ENCODE measurements at regions not wholly inside any gene's neighbourhood (a gene's known extent, or its start where the extent isn't known, plus 50 kb on each side); places are given as distances from the start of the nearest gene placed in this dataset.

DNA sequence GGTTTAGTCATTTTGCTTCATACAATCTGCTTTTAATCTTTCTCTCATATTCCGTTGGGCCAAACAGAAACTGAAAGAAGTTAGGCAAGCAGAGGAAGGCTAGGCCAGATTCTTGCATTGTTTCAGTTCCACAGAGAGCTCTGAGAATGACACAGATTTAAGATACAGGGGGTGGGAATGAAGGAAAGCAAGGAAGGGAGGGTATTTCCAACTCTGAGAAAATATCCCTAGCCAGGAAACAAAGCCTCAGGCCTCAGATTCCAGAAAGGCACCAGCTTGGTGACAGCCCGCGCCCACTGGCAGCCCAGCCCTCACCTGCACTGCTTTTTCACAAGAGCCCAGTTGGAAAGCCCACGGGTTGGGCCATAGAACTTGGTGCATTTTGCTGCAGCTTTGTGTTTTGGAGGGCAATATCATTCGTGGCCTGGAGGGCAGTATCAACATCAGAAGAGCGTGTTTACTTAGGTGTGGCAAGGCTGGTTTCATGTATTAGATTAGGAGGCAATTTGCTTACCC lies 63.5 kb downstream of the ENC1 start:
- no peak for FAIRE-seq
- DNase-seq (ENCODE audit: insufficient read length, low spot score), result peak; percentile 36

DNA sequence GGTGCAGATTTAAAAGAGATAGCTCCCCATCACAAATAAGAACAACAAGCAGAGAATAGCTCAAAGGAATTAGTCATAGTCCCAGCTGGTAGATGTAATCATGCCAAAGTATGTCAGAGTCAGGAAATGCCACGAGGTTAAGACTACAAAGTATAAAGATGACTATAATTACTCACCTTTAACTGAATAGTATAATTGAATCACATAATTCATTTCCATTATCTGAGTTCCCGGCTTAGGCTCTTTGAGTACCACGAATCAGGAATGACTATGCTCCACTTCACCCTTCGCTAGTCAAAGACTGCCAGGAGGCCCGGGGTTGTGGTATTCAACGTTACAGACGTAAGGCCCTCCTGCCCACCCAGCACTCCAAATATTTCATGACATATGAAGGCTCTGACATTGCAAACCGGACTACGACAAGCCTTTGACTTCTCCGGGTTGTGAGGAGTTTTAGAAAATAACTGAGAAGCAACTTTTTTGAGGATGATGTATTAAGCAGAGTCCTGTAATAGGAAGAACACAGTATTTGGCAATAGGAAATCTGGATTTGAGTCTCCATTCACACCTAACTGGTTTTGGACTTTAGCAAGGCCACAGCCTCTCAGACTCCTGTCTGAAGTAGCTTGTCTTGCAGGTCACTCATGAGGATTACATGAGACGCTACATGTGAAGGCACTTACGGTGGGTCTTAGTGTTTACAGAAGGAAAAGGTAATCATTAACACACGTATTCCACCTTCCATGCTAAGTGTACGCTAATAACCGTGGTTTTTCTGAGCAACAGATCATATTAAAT lies 64.6 kb downstream of the ENC1 start:
- DNase-seq (ENCODE audit: insufficient read length, low spot score) (peak; percentile 70), FAIRE-seq (no peak)

DNA sequence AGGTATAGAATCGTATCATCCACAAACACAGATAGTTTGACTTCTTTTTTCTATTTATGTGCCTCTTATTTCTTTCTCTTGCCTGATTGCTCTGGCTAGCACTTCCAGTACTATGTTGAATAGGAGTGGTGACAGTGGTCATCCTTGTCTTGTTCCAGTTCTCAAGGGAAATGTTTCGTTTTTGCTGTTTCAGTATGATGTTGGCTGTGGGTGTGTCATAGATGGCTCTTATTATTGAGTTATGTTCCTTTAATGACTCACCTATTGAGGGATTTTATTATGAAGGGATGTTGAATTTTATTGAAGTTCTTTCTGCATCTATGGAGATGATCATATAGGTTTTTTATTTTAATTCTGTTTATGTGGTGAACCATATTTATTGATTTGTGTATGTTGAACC lies 70.3 kb downstream of the ENC1 start:
- DNase-seq (ENCODE audit: insufficient read length, low spot score) (no peak), FAIRE-seq (no peak)

DNA sequence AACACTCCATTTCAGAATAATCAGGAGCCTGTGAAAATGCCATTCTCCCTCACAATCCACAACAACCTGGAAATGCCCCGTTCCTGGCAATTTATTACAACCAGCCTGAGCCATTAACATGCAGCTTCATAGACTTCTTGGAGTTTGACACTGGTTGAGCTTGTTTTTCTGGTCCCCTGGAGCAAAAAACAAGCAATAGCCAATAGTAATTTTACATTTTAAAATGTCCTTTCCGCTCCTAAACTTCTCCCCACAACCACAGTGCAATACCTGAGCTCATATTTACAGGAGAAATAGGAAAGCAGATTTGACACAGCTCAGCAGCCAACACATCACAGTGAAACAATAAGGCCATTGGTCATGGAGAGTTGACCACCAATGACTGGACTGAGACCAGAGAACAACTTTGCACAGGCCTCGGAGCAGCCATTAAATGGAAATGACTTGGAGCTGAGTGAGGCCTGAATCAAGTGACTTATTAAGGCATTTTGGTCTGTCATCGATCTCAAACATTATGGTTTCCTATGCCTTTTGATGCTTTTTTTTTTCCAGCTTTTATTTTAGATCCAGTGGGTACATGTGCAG lies 73.0 kb downstream of the ENC1 start:
- FAIRE-seq, result no peak

DNA sequence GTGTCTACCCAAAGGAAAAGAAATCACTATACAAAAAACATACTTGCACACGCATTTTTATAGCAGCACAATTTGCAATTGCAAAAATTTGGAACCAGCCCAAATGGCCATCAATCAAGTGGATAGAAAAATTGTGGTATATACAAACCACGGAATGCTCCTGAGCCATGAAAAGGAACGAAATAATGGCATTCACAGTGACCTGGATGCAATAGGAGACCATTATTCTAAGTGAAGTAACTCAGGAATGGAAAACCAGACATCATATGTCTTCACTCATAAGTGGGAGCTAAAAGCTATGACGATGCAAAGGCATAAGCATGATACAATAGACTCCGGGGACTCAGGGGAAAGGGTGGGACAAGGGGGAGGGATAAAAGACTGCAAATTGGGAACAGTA lies 78.4 kb downstream of the ENC1 start:
- DNase-seq (ENCODE audit: insufficient read length, low spot score), result no peak
- no peak for FAIRE-seq

More for the DNA sequence above, 73.0 kb downstream of the ENC1 start:
- DNase-seq (ENCODE audit: insufficient read length, low spot score), result no peak

DNA sequence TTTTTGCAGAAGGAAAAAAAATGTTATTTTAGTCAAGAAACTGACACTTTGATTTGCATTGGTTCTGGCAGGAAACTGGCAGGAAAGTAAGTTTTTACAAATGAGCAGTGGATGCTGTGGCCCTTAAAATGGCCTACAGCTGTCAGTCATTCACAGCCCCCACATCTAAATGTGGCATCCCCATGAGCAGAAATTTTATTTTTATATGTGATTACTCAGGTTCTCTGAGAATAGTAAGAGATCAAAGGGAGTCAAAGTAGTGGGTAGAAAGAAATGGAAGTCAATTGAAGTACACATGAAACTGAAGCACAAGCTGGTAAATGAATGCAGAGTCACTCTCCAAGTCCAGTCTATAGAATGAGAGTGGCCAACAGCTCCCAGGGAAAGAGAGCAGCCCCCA lies 80.3 kb downstream of the ENC1 start:
- DNase-seq (ENCODE audit: insufficient read length, low spot score), result no peak
- no peak for FAIRE-seq

DNA sequence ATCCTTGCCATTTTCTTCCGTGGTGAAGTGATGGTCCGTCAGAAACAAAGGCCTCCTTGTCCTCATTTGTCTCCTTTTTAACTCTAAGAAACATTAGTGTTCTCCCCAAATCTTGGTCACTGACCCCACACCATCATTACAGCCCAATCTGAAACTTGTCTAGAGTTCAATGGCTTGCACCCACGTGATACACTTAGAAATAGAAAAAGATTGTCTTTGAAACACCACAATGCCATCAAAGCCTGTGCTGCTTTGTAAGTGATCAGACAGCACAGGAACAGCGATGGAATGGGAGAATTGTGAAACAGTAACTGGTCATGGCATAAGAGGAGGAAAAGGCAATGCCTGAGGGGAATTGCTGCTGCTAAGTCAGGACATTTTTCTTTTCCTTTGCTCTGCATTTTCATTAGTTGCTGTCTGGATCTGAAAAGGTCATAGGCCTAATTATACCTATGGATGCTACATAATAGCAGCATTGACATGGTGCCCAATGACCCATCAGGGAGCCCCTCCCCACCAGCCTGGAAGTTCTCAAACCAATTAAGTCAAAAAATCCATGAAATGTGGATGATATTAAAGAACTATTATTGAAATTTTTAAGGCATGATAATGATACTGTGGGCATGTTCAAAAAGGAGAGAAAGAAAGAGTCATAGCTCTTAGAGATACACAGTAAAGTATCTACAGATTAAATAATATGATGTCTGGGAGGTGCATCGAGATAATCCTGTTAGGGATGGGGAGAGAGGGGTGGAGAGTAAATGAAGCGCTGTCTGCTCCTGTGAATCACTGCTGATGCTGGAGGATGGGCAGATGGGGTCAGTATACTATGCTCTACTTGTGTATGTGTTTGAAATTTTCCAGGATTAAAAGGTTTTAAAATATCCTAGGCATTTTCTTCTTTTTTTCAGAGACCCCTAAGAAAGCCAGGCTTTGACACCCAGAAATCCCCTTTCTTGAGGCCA lies 83.6 kb downstream of the ENC1 start:
- DNase-seq (ENCODE audit: insufficient read length, low spot score) (no peak), FAIRE-seq (peak; percentile 82)

DNA sequence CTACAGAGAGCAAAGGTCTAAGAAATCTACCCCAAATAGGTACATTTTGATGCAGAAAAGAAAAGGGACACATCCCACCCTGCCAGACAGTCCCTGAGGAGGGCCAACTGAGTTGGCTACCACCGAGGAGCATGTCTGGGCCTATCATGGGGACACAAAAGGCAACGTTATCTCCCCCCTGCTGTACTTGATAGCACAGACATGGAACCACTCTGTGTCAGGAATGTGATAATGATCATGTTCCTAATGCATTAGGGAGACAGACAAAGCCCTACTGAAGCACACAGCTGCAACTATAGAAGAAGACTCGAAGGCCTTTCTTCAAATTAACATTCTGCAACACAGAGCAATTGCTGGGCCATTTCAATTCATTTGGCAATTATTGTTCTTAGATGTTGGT lies 84.5 kb downstream of the ENC1 start:
- FAIRE-seq (no peak), DNase-seq (ENCODE audit: insufficient read length, low spot score) (no peak)

DNA sequence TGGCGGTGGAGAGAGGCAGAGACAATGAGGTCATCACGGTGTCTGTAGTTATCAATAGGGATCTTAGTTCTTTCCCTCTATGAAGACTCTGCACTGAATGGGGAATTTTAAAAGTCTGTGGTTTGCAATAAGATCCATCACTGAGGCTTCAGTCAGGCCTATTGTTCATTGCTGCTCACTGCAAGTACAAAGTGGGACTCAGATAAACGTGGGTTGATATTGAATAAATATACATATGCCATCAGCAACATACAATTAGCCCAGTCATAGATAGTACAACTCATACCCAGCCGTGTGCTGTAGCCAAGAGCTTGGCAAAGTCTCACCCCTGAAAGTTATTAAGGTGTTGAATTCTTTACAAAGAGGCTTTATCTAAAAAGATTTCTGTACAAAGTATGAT lies 88.4 kb downstream of the ENC1 start:
- DNase-seq (ENCODE audit: insufficient read length, low spot score), result no peak

DNA sequence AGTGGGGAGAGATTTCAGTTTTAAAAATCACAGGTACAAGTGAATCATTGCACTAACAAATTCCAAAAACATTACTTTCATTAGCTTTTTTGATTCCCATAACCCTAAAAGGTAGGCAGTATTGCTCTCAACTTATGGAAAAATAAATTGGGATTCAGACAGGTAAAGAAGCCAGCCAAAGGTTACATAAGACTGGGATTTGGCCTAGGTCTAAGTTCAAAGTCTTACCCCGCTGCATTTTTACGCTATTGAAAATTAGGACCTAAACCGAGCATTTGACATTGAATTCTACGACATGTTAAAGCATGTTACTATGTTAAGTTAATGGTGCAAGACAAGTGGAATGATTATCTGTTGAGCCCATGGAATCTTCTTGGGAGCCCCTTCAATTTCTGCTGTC lies 89.6 kb downstream of the ENC1 start:
- no peak for FAIRE-seq
- no peak for DNase-seq (ENCODE audit: insufficient read length, low spot score)

More for the DNA sequence above, 88.4 kb downstream of the ENC1 start:
- FAIRE-seq, result no peak

DNA sequence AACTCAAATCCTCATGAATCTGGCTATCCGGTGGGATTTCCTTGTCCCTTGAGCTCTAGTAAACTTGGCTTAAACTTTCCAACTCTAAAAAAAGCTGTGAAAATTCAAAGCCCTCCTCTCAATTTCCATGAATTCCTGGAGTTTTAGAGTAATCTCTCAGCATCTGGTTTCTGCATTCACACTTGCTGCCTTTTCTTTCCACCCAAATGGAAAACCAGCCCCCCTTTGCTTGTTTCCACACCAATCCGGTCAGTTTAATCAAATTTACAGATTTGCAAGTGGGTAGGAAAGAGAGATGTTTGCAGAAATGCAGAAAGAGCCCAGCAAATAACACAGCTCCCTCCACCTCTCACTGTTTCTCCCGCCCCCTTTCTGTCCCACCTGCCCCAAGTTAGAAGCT lies 91.1 kb downstream of the ENC1 start:
- DNase-seq (ENCODE audit: insufficient read length, low spot score) (no peak), FAIRE-seq (no peak)

DNA sequence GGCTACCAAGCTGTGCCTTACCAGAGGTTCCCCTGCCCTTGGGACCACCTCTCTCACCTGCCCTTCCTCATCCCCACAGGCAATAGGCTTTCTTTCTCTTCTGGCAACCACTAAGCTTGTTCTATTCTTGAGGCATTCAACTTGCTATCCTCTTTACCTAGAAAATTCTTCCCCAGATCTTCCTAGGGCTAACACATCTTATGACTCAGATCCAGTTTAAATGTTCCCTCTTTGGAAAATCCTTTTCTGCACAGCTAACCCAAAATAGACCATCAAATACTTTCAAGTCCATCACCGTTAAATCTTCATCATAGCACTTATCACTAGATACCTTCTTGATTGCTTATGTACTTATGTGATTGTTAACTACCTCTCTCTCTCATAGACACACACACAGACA lies 93.7 kb downstream of the ENC1 start:
- DNase-seq (ENCODE audit: insufficient read length, low spot score), result no peak
- no peak for FAIRE-seq

DNA sequence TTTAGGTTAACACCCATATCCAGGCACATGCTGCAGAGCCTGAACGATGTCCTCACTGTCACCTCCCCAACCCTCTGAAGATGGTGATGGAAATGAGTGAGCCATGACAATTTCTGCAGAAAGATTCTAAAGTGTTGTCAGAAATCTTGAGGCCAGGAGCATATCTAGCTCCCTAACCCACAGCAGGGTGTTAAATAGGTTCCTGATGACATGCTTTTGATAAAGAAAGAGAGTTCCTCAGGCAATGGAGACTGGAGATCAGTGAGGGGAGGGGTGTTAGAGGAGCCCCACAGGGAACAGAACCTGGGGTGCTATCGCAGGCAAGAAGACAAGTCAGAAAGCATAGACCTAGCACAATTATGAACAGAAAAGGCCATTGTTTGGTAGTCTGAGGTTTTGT lies 95.7 kb downstream of the ENC1 start:
- peak; percentile 13 for FAIRE-seq
- DNase-seq (ENCODE audit: insufficient read length, low spot score), result no peak

DNA sequence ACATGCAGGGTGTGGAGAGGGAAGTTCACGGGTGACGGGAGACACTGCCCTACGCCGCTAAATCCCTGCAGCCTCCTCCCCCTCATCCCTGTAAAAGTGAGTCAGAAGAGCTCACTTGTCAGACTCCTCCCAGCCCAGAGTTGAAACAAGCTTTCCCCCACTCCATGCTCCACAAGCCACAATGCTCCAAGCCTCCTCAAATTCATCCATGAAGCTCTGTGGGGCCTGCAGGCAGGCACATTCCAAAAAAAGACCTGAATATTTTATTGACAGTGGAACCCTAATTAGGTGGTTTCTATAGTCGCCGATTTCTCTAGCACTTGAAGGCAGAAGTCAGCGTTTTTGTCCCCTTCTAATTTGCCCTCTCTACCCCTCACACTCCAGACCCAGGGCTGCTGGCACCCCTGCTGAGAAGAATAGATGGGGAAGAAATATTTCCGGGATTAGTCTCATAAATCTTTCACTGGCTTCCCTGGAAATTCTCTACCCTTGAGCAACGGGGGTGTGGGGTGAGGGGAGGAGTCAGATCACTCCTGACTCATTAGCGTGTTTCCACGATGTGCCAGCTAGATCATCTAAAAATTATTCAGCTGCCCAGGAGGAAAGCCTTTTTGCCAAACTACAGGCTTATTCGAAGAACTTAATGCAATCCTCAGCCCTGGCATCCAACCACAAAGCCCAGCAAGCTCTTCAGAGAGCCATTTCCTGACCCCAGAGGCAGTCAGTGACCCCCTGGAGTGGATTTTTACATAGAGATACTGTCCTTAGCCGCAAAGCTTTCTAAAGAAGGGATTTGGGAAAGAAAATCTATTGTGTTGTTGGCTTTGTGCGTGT lies 97.1 kb downstream of the ENC1 start:
- peak; percentile 75 for DNase-seq (ENCODE audit: insufficient read length, low spot score)
- peak; percentile 48 for FAIRE-seq

DNA sequence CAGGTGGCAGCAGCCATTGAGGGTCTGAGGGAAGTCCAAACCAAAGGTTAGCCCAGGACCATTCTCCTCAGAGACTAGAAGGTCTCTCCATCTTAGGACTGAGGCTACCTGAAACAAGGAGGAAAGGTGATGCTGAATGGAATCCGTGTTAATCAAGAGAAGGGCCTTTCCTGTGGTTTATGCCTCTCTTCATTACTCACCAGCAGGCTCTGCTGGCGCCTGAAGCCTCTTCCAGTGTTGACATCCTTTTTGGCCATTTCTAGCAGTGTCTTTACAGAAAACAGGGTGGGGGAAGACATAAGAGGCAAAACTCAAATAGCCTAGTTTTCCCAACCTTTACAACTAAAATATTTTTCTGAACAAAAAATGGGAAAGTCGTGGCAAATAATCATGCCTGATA lies 98.0 kb downstream of the ENC1 start:
- FAIRE-seq (no peak), DNase-seq (ENCODE audit: insufficient read length, low spot score) (no peak)

DNA sequence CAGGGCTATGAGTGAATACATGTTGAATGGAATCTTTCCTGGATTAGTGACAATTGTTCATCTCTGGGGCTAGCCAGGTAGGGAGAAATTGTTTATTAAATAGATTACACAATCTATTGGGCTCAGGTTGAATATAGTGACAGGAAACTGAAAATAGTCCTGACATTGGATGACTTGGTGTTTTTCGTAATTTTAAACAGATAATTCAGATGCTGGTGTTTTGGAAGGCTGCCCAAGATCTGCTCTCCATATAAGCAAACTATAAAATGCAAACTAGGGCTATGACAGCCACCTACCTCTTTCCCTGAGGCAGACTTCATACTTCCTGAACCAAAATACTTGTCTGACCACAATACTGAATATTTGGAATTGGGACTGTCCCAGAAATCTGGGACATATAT lies 99.1 kb downstream of the ENC1 start:
- DNase-seq (ENCODE audit: insufficient read length, low spot score), result no peak

DNA sequence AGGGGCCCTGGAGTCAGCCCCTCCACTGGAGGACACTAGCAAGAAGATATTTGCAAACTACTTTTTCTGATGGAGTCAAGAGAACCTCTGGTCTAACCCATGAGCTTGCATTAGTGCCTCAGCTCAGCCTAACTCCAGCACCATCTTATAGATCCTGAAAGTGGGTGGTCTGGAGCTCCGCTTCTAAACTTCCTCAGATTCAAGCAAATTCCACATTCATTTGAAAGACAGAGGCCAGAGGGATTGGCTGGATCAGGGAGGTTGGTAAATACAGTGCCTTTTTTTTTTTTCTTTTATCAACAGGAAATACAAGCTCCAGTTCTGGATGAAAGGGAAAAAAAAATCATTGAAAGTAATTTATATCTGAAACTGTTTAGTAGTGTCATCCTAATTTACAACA lies 99.9 kb downstream of the ENC1 start:
- FAIRE-seq (no peak), DNase-seq (ENCODE audit: insufficient read length, low spot score) (no peak)

More for the DNA sequence above, 99.1 kb downstream of the ENC1 start:
- FAIRE-seq, result no peak

DNA sequence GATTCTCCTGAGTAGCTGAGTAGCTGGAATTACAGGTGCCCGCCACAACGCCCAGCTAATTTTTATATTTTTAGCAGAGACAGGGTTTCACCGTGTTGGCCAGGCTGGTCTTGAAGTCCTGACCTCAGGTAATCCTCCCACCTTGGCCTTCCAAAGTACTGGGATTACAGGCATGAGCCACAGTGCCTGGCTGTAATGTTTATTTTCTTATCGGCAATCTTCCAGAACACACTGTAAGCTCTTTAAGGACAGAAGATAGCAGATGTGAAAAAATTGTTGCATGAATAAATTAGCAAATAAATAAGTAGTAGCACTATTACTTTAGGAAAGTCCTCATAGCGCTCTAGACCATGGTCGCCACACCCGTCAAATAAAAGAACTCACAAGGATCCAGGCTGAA lies 100.5 kb downstream of the ENC1 start:
- FAIRE-seq (no peak), DNase-seq (ENCODE audit: insufficient read length, low spot score) (no peak)

DNA sequence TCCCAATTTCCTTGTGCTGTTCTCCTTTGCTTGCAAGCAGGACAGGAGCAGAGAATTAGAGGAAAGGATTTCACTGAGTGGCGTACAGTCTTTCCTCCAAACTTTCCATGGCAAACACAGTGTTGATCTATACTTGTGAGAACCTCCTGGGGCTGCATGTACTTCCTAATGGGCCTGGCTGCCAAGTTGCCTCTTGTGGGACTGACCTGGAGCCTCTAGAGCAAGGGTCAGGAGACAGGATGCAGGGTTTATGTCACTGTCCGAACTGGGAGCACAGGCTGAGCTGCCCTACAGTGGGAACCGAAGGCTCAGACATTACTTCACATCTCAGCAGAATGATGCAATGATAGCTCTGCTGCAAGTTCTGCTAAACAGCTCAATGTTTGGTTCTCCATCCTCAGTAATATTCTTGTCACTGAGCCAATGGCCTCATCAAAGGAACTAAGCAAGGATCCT lies 102.3 kb downstream of the ENC1 start:
- no peak for FAIRE-seq
- DNase-seq (ENCODE audit: insufficient read length, low spot score), result no peak

DNA sequence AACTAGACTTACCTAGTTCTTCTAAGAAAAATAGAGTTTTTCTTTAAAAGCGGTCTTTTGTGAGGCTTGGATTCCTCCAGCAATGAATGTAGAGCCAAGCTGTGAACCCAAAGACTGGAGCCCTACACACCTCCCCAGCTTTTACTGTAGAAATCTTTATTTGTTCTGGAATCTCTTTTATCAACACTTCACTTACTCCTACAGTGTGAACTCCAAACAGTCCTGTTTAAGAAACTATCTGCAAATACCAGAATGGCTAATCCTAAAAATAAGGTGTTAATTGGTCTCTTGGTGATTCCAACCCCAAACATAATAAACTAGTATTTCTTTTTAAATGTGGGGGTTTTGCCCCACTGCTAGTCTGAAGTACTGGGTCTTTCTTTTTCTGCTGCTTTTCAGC lies 103.9 kb downstream of the ENC1 start:
- DNase-seq (ENCODE audit: insufficient read length, low spot score), result no peak
- FAIRE-seq, result no peak
